Astrocyte (in vitro differentiated cells and primary cell): ENCODE measurements at regions not wholly inside any gene's neighbourhood (a gene's known extent, or its start where the extent isn't known, plus 50 kb on each side); places are given as distances from the start of the nearest gene placed in this dataset.
A peak's percentile ranks its signal among the peaks of the same experiment; 100 is the strongest.

Source experiments
- DNase-seq: peaks from one replicate; pipeline ENCODE4 v3.0.0-alpha.2; 2010; ENCODE audit warnings: low read depth
- FAIRE-seq: peaks from 2 replicates; lab custom pipeline; 2011; peaks lifted over from hg19 to GRCh38; lab: Jason Lieb, UNC
- H2AFZ ChIP-seq: 2 replicates; pipeline ENCODE4 v1.6.0; 2012; ENCODE audit warnings: low read depth, low read length, inconsistent platforms
- H3K27ac ChIP-seq: 2 replicates; pipeline ENCODE4 v1.5.1; 2011; ENCODE audit warnings: low read depth, low read length, inconsistent platforms
- H3K27me3 ChIP-seq: 2 replicates; pipeline ENCODE4 v1.6.0; 2011; ENCODE audit warnings: low read length, inconsistent platforms; ENCODE audit not compliant: insufficient read depth
- H3K36me3 ChIP-seq: 2 replicates; pipeline ENCODE4 v1.5.1; 2011; ENCODE audit warnings: low read length, inconsistent platforms; ENCODE audit not compliant: insufficient read depth
- H3K4me1 ChIP-seq: 2 replicates; pipeline ENCODE4 v1.5.1; 2011; ENCODE audit warnings: low read length, inconsistent platforms; ENCODE audit not compliant: insufficient read depth
- H3K4me2 ChIP-seq: 2 replicates; pipeline ENCODE4 v1.6.0; 2012; ENCODE audit warnings: low read length, inconsistent platforms
- H3K4me3 ChIP-seq: 2 replicates; pipeline ENCODE4 v1.5.1; 2011; ENCODE audit warnings: low read depth, mild to moderate bottlenecking, low read length, inconsistent platforms; ENCODE audit not compliant: insufficient read depth
- H3K79me2 ChIP-seq: 2 replicates; pipeline ENCODE4 v1.6.0; 2012; ENCODE audit warnings: mild to moderate bottlenecking, low read length, inconsistent platforms; ENCODE audit not compliant: insufficient read depth
- H3K9ac ChIP-seq: 2 replicates; pipeline ENCODE4 v1.6.0; 2012; ENCODE audit warnings: mild to moderate bottlenecking, low read length, inconsistent platforms
- H3K9me3 ChIP-seq: 2 replicates; pipeline ENCODE4 v1.5.1; 2012; ENCODE audit warnings: low read depth, mild to moderate bottlenecking, low read length, inconsistent platforms; ENCODE audit not compliant: insufficient read depth
- H4K20me1 ChIP-seq: 2 replicates; pipeline ENCODE4 v1.6.0; 2012; ENCODE audit warnings: low read length, inconsistent platforms; ENCODE audit not compliant: insufficient read depth
- H3K27ac Mint-ChIP-seq: one replicate; pipeline ENCODE4 v1.8.0; 2021; ENCODE audit warnings: mild to moderate bottlenecking, mixed read lengths; ENCODE audit not compliant: unreplicated experiment
- H3K27me3 Mint-ChIP-seq: one replicate; pipeline ENCODE4 v1.8.0; 2021; ENCODE audit warnings: low read depth, mixed read lengths; ENCODE audit not compliant: unreplicated experiment
- H3K36me3 Mint-ChIP-seq: one replicate; pipeline ENCODE4 v1.8.0; 2021; ENCODE audit warnings: low read depth, mixed read lengths; ENCODE audit not compliant: unreplicated experiment
- H3K4me1 Mint-ChIP-seq: one replicate; pipeline ENCODE4 v1.8.0; 2021; ENCODE audit warnings: low read depth, mixed read lengths; ENCODE audit not compliant: unreplicated experiment
- H3K4me3 Mint-ChIP-seq: one replicate; pipeline ENCODE4 v1.8.0; 2021; ENCODE audit warnings: mild to moderate bottlenecking, moderate library complexity, mixed read lengths; ENCODE audit not compliant: unreplicated experiment
- H3K9me3 Mint-ChIP-seq: one replicate; pipeline ENCODE4 v1.8.0; 2021; ENCODE audit warnings: mild to moderate bottlenecking, mixed read lengths; ENCODE audit not compliant: unreplicated experiment
- CTCF ChIP-seq: IDR thresholded peaks from 2 replicates; pipeline ENCODE4 v1.5.1; 2011; ENCODE audit warnings: low read depth, mild to moderate bottlenecking, inconsistent platforms, low read length, moderate library complexity; ENCODE audit not compliant: insufficient read depth
- EZH2 ChIP-seq: IDR thresholded peaks from 2 replicates; pipeline ENCODE4 v1.6.1; 2012; ENCODE audit warnings: mild to moderate bottlenecking, low read length, inconsistent platforms; ENCODE audit not compliant: insufficient read depth

- Histone ChIP-seq H3K9me3 (no peaks in the 10 kb centered on the region), H3K79me2 (no peaks in the 10 kb centered on the region), H3K4me1 (peaks cover 23% of the 10 kb centered on the region), H3K4me2 (peak overlapping the region; percentile 32), H3K36me3 (no peaks in the 10 kb centered on the region), H3K27ac (peak overlapping the region; percentile 31), H3K9ac (peak overlapping the region; percentile 42), H3K27me3 (no peaks in the 10 kb centered on the region), H3K4me3 (no peak overlapping the region), H4K20me1 (no peaks in the 10 kb centered on the region), H2AFZ (peak overlapping the region; percentile 5)
- Mint-ChIP-seq H3K4me3 (no peak overlapping the region), H3K9me3 (no peaks in the 10 kb centered on the region), H3K27me3 (peaks cover 11% of the 10 kb centered on the region), H3K27ac (peak overlapping the region; percentile 72), H3K36me3 (no peaks in the 10 kb centered on the region), H3K4me1 (peaks cover 23% of the 10 kb centered on the region)
- peak; percentile 71 for DNase-seq
- FAIRE-seq, result no peak
- TF ChIP-seq CTCF (no peak), EZH2 (no peak)
These were observed 155.7 kb downstream of the C9orf50 start for GRCh38 chr9:129464972-129465833.

DNA sequence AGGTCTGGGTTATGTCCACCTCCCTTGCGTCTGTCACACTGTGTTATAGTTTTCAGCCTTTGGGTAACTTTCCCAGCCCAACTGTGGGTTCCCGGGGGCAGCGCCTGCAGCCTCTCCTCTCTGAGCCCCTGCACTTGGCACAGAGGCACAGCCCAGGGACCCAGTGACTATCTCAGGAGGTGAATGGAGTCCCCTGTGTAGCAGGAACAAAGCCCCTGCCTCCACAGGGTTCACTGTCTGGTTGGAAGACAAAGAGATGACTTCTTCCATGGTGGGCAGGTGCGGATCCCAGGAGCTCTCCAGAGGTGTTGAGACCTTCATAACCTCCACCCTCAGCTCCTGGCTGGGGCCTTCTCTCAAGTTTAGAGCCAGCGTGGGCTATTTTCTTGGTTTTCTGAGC is 156.9 kb downstream of the C9orf50 start:
- Histone ChIP-seq H3K9me3 (no peaks in the 10 kb centered on the region), H3K27me3 (no peaks in the 10 kb centered on the region), H3K4me1 (peaks cover 33% of the 10 kb centered on the region), H3K4me3 (no peak overlapping the region), H4K20me1 (no peaks in the 10 kb centered on the region), H3K9ac (no peak overlapping the region), H3K36me3 (no peaks in the 10 kb centered on the region), H2AFZ (no peak overlapping the region), H3K79me2 (no peaks in the 10 kb centered on the region), H3K4me2 (no peak overlapping the region), H3K27ac (no peak overlapping the region)
- Mint-ChIP-seq H3K9me3 (no peaks in the 10 kb centered on the region), H3K27ac (no peak overlapping the region), H3K4me3 (no peak overlapping the region), H3K27me3 (peaks cover 7% of the 10 kb centered on the region), H3K36me3 (no peaks in the 10 kb centered on the region), H3K4me1 (peaks cover 17% of the 10 kb centered on the region)
- TF ChIP-seq EZH2 (no peak), CTCF (no peak)
- DNase-seq (no peak), FAIRE-seq (no peak)

- Mint-ChIP-seq H3K4me3 (no peak overlapping the region), H3K36me3 (no peaks in the 10 kb centered on the region), H3K9me3 (no peaks in the 10 kb centered on the region), H3K4me1 (peaks cover 19% of the 10 kb centered on the region), H3K27ac (no peak overlapping the region), H3K27me3 (peaks cover 6% of the 10 kb centered on the region)
- Histone ChIP-seq H3K79me2 (no peaks in the 10 kb centered on the region), H3K9ac (no peak overlapping the region), H3K4me2 (no peak overlapping the region), H3K9me3 (no peaks in the 10 kb centered on the region), H2AFZ (no peak overlapping the region), H3K4me3 (no peak overlapping the region), H3K27ac (no peak overlapping the region), H3K27me3 (no peaks in the 10 kb centered on the region), H3K36me3 (no peaks in the 10 kb centered on the region), H3K4me1 (peaks cover 38% of the 10 kb centered on the region), H4K20me1 (no peaks in the 10 kb centered on the region)
- DNase-seq, result no peak
- no peak for FAIRE-seq
- TF ChIP-seq CTCF (no peak), EZH2 (no peak)
These were observed 157.4 kb downstream of the C9orf50 start for GRCh38 chr9:129463477-129463876.
